NCI-H128 (cell line): ENCODE measurements at regions not wholly inside any gene's neighbourhood (a gene's known extent, or its start where the extent isn't known, plus 50 kb on each side); places are given as distances from the start of the nearest gene placed in this dataset.
"Not testable (repeated sequence)": the region's sequence is repeated elsewhere in the genome, so short reads cannot be mapped to it uniquely, and the experiment has no call there.

ENCODE experiments used
- DNase-seq: peaks from one replicate; lab custom pipeline; 2025; ENCODE audit not compliant: unreplicated experiment; lab: John Stamatoyannopoulos, UW

DNA sequence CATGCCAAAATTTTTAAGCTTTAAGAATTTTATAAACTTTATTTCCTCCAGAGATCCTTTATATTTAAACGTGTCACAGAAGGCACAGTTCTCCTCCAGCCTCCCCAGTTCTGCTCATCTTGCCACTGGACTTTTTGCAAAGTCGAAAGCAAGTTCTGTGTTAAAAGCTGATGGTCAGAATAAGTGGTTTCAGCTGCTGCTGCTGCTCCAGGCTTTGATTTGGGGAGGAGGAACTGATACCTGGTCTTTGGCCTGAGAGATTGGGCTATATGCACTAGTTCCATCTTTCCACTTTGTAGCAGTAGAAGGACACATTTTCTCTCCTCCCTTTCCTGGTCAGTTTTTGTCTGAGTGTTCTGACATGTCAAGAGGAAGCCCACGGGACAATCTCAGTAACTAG, 435.9 kb upstream of the PHF14 start:
- no peak for DNase-seq

DNA sequence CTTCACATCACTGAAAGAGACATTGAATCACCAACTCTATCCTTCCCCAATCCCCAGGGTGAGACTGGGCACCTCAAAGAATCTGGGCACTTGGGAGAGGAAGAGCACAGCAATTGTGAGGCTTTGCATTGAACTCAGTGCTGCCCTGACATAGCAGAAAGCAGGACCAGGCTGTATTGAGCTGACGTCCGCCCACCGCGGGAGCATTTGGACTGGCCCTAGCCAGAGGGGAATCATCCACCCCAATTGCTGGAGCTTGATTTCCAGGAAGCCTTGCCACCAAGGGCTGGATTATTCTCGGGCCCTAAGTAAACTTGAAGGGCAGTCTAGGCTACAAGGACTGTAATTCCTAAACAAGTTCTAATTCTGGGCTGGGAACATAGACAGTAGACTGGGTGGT, 416.3 kb upstream of the PHF14 start:
- DNase-seq = no peak

DNA sequence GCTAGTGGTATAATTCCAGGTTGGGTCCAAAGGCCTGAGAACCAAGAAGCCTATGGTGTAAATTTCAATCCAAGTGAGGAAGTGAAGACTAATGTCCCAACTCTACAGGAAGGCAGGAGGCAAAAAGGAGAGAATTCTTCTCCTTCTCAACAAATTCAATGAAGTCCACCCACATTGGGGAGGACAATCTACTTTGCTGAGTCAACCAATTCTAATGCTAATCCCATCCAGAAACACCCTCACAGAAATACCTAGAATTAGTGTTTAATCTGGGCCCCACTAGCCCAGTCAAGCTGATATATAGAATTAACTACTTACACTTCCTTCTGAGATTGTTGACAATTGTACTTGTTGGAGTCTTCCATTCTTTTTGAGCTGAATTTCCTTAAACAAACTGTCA, 413.2 kb upstream of the PHF14 start:
- no peak for DNase-seq

DNA sequence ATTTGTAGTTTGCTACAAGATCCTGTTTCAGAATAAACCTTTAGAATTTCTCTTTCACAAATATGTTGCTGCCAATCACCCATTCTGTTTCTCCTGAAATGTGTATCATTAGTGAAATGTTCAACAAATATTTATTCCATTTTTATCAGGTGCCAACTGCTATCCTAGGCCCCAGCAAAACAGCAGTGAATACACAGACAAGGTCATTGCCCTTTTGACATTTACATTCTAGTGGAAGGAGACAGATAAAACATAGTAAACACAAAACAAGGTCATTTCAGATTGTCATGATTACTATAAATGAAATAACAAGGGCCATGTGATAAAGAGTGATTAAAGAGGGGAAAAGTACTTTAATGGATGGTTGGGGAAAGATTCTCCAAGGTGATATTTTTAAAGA, 404.8 kb upstream of the PHF14 start:
- DNase-seq = no peak

DNA sequence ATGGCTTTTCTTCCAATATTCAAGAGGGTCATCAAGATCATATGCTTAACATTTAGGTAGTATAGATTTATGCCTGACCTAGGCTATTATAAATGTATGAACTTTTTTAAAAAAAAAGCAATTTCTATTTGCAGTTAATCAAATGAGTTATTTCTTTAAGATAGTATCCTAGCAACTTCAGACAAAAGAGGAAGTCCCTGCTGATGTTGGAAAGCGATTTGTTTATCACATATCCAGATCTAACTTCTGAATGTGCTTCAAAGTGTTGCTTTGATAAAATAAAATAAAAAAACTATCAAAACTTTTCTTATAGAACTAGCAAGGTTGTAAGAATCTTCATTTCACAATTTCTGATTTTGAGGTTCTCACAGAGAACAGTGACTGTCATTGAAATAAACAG, 401.9 kb upstream of the PHF14 start:
- DNase-seq = no peak

DNA sequence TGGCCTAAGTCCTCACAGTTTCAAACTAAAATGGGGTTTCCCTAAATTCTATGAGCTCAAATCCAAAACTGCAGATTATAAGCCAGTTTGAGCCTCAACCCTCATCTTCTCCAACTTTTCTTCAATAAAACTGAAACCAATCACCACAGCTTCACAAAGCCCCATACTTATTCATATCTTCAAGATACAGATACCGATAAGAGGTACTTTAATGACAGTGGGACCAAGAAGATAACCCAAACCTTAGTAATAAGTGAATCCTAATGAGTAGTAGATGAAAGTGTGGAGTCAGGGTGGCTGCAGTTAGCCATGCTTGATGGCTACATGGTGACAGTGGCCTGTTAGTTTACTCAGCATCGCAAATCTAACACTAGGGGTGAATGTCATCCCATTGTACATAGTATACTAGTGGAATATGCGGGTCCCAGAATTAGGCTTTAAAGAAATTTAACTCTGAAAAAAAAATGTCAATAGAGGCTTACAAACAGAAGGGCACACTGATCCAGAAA, 395.8 kb upstream of the PHF14 start:
- DNase-seq = no peak

DNA sequence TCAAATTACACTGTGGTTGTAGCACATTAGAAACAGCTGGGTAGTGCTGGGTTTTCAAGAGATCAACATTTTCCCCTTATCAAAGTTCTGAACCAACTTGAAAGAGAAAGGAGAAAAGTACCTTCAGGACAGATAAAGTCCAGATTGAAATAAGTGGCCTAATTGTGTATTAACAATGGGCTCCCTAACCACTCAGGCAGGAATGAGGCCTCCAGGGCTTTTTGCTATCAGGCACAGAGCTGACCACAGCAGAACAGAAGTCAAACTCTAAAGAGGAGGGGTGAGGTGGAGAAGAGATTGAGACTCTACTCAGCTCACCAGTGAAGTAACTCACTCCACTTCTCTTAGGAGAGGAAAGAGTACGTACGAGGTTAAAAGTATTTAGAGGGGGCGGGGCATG, 394.1 kb upstream of the PHF14 start:
- no peak for DNase-seq

DNA sequence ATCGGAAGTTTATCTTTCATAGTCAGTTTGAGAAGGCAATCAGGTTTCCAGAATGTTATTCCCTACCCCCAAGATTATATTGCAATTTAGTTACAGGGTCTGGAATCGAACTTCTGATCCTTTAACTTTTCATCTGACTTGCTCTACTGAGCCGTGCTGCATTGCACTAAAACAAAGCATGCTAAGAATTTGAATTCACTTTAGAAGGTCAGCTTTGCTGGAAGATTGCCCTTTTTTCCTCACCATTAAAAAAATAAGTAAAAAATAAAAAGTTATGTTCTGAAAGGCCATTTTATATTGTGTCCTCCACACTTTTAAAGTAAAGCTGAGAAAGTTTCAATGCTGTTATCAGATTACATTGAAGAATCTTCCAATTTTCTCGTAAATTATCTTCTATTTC, 388.8 kb upstream of the PHF14 start:
- DNase-seq = no peak

DNA sequence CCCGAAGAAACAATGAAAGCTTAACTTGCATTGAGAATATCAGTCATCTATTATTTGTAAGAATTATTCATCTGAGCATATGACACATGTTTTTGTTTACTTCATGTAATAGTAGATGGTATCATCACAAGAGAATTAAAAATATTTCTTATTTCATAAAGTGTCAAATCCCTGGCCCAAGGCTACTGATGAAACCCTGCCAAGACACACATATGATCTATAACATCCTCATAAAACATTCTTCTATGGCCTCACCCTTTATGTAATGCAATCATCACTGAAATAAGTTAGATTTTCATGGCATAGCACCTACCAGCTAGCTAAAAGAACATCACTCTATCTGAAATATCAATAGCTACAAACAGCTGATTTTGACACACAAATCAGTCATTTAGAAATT, 385.6 kb upstream of the PHF14 start:
- DNase-seq = no peak

DNA sequence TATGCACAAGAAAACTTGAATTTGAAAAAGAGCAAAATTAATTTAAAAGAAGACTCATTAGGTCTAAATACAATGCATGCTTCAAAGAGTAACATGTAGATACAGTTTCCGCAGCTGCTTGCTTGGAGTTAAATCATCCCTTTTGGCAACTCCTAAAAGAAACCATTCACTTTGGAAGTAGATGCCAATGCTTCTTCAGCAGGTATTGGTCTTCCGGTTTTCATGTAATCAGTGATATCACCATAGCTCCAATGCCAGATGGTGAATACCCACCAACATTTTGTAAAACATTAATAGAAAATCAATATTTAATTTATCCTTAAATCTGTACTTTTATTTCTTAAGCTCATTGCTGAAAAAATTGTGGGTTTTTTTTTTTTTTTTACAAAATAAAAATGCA, 381.1 kb upstream of the PHF14 start:
- DNase-seq = no peak

DNA sequence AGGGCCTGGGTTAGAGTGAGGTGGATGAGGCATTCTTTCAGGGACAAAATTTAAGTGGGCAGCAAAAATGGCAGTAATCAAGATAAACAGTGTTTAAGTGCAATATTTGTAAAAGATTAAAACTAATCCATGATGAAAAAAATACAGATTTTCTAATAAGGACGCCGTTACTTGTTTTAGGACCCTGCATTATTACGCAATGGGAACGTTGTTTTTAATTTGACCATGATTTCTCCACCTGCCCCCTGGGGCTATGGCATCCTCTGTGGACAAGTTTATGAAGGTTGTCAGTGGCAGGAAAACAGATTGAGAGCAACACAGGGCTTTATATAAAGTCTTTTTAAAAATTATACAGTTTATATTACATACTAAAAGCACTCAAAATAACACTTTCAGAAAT, 380.6 kb upstream of the PHF14 start:
- DNase-seq = no peak

DNA sequence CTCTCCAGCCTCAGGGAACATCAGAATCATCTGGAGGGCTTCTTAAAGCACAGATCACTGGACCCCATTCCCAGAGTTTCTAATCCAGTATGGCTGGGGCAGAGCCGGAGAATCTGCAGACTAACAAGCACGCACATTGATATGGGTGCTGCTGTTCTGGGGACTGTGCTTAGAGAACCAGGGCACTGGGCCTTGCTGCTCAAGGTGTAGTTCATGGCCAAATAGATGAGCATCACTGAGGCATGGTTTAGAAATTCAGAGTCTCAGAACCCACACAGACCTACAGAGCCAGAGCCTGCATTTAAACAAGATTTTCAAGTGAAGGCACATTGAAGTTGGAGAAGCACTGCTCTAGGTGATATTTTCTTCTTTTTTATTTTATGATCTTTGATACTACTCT, 376.8 kb upstream of the PHF14 start:
- DNase-seq = no peak

DNA sequence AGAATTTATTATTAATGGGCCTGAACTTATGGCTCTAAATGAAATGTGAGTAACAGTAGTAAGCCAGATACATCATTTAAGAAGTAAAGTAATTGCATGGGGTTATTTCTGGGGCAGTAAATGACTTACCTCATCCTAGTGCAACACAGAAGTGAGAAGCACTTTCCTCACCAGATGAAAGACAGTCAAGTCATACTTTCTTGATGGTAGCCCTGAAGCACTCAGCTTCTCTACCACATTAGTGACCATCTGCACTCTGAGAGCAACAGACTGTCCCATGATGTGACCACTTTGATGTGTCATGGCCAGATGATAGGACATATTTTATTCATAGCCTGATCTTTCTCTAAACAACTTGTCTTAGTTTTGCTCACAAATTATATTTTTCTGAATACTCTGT, 369.5 kb upstream of the PHF14 start:
- DNase-seq = no peak

DNA sequence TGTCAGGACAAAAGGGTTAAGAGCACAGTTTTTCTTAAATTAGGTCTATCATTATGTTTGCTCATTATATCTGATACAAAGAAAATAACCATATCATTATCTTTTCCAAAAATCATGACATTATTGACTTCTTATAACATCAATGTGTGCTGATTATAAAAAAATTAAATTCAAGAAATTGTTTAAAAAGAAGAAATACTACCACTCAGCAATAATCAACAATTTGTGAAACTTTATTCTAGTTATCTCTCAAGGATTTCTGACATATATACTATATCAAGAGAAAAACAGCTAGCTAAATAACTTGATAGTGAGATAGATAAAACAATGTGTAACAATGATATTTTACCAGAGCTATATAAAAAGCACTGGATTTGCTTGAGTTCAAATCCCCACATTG, 360.7 kb upstream of the PHF14 start:
- no peak for DNase-seq

DNA sequence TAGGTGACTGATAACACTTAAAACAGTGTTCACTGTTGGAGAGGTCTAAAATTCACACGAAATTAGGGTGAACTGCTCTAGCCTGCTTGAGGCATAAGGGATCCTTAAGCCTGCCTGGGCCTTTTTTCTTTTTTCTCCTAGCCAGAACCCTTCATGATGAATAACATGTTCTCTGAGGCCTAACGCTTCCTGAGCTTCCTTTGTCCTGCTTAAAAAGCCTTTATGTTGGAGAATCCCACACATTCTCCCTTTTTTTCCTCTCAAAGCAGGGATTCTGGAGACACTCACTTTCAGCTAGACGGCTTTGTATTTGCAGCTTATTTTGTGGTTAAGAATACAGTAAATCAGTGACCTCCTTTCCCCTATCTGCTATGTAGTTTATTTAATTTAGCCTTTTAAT, 354.7 kb upstream of the PHF14 start:
- no peak for DNase-seq

DNA sequence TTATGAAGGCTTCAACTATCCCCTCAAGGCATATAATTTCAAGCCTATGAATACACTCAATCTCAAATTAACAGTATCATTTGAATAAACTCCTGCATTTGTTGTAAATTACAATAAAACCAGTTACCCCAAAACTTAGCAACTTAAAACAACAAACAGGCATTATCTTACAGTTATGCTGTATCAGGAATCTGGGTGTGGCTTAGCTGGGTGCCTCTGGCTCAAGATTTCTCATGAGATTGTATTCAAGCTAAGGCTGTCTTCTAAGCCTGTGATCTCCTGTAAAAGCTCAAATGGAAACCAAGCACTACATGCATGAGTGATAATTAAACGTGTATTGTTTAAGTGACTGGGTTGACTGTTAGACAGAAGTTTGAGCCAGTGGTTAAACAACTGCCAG, 341.0 kb upstream of the PHF14 start:
- no peak for DNase-seq

DNA sequence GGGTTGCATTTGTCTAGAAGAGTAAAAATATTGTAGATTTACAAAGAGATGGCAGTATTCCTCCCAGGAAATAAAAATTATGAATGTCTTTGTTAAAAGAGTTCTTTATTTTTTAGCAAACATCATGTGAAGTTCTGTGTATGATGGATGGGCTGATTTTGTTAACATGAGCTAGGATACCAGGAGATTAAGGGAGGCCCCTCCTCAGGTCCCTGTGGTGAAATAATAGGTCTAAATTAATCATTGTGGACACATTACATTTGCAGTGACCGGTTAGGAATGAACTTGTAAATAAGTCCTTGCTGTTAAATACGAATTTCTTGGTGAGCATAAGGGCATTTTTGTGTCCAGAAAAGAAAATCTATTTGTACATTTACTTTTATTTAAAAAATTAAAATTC, 339.4 kb upstream of the PHF14 start:
- DNase-seq = no peak

DNA sequence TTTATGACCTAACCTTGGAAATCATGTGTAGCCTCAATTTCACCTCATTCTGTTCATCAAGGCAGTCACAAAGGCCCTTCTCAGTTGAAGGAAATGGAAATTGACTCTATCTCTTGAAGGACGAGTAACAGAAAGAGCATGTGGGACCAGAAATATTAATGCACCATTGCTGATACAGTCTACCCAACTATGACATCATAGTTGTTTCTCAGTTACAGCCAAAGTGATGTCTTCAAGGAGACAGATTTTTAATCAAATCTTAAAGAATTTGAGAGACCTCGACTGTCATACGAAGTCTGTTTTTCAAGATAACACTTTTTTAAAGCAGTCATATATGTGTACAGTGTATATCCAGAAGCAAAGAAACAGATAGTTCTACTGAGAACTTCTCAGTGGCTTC, 335.7 kb upstream of the PHF14 start:
- no peak for DNase-seq

DNA sequence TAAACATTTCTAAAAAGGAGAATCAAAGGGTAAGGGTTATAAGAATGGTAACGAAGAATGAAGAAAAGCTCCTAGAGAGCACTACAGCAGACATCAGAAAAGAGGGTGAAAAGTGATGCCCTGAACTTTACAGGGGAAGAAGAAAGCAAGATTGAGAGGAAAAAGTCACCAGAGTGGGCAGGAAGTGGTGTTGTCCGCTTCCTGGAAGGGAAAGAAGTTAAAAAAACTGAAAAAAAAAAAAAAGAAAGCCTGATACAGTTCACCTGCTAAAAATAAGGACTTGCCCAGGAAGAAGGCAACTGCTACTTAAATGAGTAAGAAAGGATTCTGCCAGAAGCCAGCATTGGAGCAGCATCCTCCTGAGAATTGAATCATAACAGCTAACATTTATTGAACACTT, 330.1 kb upstream of the PHF14 start:
- no peak for DNase-seq

DNA sequence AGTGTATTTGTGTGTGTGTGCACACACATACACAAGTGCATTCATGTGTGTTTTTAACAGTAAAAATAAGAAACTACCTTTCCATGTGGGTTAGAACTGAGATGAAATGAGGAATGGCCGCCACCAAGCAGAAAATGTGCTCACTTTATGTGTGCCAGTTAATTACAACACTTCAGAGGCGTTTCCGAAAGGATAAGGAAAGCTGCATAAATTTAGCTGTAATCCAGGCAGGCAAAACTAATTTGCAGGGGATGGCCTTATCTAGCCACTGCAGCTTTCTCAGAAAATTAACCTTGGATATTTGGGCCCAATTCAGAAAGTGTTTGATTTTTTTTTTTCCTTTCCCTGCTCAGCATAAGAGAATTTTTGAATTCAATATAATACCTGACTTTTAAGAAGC, 328.8 kb upstream of the PHF14 start:
- no peak for DNase-seq

DNA sequence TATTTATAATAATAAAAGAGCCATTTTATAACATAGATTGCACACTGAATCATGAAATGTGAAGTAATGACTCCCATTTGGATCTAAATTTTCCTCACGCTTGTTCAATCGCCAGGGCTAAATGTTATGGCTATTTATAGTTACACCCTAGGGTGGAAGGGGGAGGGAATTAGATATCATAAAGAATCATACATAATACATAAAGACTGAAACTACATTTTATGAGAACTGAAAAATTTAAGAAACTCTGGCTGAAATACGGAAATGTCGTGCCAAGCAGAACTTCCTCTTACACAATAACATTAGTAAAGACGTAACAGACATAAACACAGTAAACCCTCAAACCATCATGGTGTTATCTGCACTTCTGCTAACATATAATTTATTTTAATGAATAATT, 327.5 kb upstream of the PHF14 start:
- DNase-seq = no peak

DNA sequence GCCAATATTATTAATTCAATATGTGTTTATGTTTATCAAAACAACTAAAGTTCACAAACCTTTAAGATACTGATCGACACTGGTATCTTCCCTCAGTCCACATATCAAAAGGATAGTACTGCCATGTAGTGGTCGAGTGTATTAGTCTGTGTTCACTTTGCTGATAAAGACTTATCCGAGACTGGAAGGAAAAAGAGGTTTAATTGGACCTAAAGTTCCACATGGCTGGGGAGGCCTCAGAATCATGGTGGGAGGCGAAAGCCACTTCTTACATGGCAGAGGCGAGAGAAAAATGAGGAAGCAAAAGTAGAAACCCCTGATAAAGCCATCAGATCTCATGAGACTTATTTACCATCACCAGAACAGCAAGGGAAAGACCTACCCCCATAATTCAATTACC, 325.4 kb upstream of the PHF14 start:
- DNase-seq = no peak

DNA sequence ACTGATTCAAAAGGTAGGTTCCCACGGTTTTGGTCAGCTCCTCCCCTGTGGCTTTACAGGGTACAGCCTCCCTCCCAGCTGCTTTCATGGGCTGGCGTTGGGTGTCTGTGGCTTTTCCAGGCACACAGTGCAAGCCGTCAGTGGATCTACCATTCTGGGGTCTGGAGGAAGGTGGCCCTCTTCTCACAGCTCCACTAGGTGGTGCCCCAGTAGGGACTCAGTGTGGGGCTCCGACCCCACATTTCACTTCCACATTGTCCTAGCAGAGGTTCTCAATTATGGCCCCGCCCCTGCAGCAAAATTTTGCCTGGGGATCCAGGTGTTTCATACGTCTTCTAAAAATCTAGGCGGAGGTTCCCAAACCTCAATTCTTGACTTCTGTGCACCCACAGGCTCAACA, 324.6 kb upstream of the PHF14 start:
- not testable (repeated sequence) for DNase-seq

DNA sequence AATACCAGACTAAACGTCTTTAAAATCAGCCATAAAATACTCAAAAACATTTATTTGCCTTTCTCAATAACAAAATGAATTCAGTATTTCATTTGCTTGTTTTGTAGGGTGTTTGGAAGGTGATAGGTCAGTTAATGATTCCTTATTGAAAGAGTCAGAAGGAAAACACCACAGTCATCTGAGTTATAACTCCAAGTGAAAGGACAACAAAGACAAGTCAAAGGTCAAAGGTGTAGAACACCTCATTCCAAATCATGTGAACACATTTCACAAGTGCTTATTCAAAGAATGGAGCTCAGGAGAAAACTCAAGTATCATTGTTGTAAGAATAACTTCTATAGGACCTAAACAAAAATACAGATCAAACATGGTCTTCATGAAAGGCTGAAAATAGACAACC, 318.6 kb upstream of the PHF14 start:
- no peak for DNase-seq
